K562 (cell line): ENCODE measurements at regions not wholly inside any gene's neighbourhood (a gene's known extent, or its start where the extent isn't known, plus 50 kb on each side); places are given as distances from the start of the nearest gene placed in this dataset.

Experiments used
- ETV5 ChIP-seq: sonication (generic); formaldehyde crosslinking; IDR thresholded peaks from 2 replicates; pipeline ENCODE4 v1.4.0; 2020; ENCODE audit warnings: low read depth, mild to moderate bottlenecking, missing genetic modification reagents
- RBM14 ChIP-seq: fragments of 200-400 bp; formaldehyde crosslinking; IDR thresholded peaks from 2 replicates; pipeline ENCODE4 v1.6.1; 2018; ENCODE audit warnings: low read depth, mild to moderate bottlenecking, low read length, moderate library complexity, borderline replicate concordance; ENCODE audit not compliant: insufficient read depth
- ZNF778 ChIP-seq: fragments of 450-650 bp; formaldehyde crosslinking; IDR thresholded peaks from 2 replicates; pipeline ENCODE4 v1.4.0; 2020; ENCODE audit warnings: mild to moderate bottlenecking, moderate library complexity
- TF ChIP-seq, protein P1 (sequence below): fragments of 450-650 bp; IDR thresholded peaks from 2 replicates; pipeline ENCODE4 v1.6.1; 2016; ENCODE audit warnings: antibody characterized with exemption
- TF ChIP-seq, protein P2 (sequence below): sonication (generic); formaldehyde crosslinking; IDR thresholded peaks from 2 replicates; pipeline ENCODE4 v1.8.0; 2022; ENCODE audit warnings: mild to moderate bottlenecking, low read depth, missing genetic modification reagents
- TF ChIP-seq, protein P3 (sequence below): fragments of 250-450 bp; sonication (Bioruptor Pico); IDR thresholded peaks from 2 replicates; pipeline ENCODE4 v1.8.0; 2022; ENCODE audit warnings: inconsistent platforms
- TF ChIP-seq, protein P4 (sequence below), 3 experiments: IDR thresholded peaks in 2 of 3; conservative IDR thresholded peaks in 1 of 3; 2 replicates each; pipeline ENCODE4 v1.5.1; 2011 to 2012; ENCODE audit warnings: low read length in 3 of 3, mild to moderate bottlenecking in 3 of 3, control low read depth in 2 of 3, improper control_type of control experiment in 1 of 3, inconsistent platforms in 1 of 3, low read depth in 1 of 3, mixed read lengths in 1 of 3, moderate library complexity in 1 of 3; ENCODE audit not compliant: insufficient read depth in 2 of 3

DNA sequence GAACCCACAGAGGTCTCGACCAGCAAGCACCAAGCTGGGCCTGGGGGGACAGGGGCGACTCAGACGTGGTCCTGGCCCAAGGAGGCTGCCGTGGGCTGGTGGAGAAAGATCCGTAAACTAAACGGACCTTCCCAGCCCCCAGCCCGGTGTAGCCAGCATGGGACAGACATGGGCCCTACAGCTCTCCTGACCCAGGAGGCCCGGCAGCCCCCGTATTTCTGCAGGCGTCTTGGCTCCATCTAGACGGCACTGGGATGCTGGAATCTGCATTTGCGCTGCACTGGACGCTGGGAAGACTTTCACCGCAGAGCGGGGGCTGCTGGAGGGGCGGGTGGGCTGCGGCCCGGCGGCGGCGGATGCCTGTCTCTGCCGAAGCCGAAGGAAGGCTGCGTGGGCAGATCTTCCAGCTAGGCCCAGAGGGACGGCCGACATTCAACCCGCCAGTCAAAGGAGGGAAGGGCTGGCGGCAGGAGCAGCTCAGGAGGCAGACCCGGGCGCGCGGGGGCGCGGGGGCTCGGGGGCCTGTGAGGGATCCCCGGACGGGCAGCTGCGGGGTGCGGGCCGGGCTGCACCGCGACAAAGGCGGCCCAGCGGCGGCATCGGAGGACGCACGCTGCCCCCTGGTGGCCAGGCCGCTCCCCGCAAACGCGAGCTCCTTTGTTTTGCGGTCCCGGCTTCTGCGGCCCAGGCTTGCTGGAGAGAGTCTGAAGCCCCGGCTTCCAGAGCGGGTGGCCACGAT, 266.2 kb downstream of the NSG2 start (continued):
- TF ChIP-seq, protein P1, sequence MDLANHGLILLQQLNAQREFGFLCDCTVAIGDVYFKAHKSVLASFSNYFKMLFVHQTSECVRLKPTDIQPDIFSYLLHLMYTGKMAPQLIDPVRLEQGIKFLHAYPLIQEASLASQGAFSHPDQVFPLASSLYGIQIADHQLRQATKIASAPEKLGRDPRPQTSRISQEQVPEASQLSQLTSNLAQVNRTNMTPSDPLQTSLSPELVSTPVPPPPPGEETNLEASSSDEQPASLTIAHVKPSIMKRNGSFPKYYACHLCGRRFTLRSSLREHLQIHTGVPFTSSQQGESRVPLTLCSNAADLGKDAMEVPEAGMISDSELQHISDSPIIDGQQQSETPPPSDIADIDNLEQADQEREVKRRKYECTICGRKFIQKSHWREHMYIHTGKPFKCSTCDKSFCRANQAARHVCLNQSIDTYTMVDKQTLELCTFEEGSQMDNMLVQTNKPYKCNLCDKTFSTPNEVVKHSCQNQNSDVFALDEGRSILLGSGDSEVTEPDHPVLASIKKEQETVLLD, result no peak
- TF ChIP-seq ZNF778, result no peak
- 0 out of 2 replicates have a peak, but pooled peaks have one; percentile 71 for TF ChIP-seq RBM14
- TF ChIP-seq, protein P2, sequence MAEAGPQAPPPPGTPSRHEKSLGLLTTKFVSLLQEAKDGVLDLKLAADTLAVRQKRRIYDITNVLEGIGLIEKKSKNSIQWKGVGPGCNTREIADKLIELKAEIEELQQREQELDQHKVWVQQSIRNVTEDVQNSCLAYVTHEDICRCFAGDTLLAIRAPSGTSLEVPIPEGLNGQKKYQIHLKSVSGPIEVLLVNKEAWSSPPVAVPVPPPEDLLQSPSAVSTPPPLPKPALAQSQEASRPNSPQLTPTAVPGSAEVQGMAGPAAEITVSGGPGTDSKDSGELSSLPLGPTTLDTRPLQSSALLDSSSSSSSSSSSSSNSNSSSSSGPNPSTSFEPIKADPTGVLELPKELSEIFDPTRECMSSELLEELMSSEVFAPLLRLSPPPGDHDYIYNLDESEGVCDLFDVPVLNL (CRISPR knock-in tag), result no peak
- TF ChIP-seq, protein P3, sequence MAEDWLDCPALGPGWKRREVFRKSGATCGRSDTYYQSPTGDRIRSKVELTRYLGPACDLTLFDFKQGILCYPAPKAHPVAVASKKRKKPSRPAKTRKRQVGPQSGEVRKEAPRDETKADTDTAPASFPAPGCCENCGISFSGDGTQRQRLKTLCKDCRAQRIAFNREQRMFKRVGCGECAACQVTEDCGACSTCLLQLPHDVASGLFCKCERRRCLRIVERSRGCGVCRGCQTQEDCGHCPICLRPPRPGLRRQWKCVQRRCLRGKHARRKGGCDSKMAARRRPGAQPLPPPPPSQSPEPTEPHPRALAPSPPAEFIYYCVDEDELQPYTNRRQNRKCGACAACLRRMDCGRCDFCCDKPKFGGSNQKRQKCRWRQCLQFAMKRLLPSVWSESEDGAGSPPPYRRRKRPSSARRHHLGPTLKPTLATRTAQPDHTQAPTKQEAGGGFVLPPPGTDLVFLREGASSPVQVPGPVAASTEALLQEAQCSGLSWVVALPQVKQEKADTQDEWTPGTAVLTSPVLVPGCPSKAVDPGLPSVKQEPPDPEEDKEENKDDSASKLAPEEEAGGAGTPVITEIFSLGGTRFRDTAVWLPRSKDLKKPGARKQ (CRISPR knock-in tag), result no peak
- no peak for TF ChIP-seq ETV5 (CRISPR knock-in tag)
- TF ChIP-seq, protein P4, sequence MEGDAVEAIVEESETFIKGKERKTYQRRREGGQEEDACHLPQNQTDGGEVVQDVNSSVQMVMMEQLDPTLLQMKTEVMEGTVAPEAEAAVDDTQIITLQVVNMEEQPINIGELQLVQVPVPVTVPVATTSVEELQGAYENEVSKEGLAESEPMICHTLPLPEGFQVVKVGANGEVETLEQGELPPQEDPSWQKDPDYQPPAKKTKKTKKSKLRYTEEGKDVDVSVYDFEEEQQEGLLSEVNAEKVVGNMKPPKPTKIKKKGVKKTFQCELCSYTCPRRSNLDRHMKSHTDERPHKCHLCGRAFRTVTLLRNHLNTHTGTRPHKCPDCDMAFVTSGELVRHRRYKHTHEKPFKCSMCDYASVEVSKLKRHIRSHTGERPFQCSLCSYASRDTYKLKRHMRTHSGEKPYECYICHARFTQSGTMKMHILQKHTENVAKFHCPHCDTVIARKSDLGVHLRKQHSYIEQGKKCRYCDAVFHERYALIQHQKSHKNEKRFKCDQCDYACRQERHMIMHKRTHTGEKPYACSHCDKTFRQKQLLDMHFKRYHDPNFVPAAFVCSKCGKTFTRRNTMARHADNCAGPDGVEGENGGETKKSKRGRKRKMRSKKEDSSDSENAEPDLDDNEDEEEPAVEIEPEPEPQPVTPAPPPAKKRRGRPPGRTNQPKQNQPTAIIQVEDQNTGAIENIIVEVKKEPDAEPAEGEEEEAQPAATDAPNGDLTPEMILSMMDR (IDR thresholded peaks at IDR 0.05 in 2 of 3, conservative IDR thresholded peaks at IDR 0.05 in 1 of 3; ENCODE audit: insufficient read depth in 2 of 3, low read depth in 1 of 3, low read length in 3 of 3), result peak; percentile 59 to 83 (median 76)
- TF ChIP-seq, all 486 proteins: peak for 9
